SK-N-SH treated with all-trans-retinoic acid at 6 μM for 48 hours (cell line): ENCODE measurements at regions not wholly inside any gene's neighbourhood (a gene's known extent, or its start where the extent isn't known, plus 50 kb on each side); places are given as distances from the start of the nearest gene placed in this dataset.
A peak's percentile ranks its signal among the peaks of the same experiment; 100 is the strongest.

Experiments
- ATAC-seq: fragments of 200-7000 bp; cut with Tn5 transposase; 3 replicates; pipeline ENCODE4 v1.9.1; 2020; ENCODE audit warnings: mild to moderate bottlenecking, moderate library complexity
- ARNTL ChIP-seq: fragments of 450-650 bp; formaldehyde crosslinking; IDR thresholded peaks from 2 replicates; pipeline ENCODE4 v1.5.0; 2020; ENCODE audit warnings: low read depth, mild to moderate bottlenecking, moderate library complexity, borderline replicate concordance
- BACH2 ChIP-seq: fragments of 250-450 bp; sonication (Bioruptor Pico); IDR thresholded peaks from 2 replicates; pipeline ENCODE4 v1.9.0; 2021; ENCODE audit warnings: mild to moderate bottlenecking, borderline replicate concordance
- CREB5 ChIP-seq: fragments of 250-450 bp; sonication (Bioruptor Pico); IDR thresholded peaks from 2 replicates; pipeline ENCODE4 v1.5.1; 2020; ENCODE audit warnings: low read depth, mild to moderate bottlenecking, moderate library complexity
- CSDC2 ChIP-seq: fragments of 250-450 bp; sonication (Bioruptor Pico); IDR thresholded peaks from 2 replicates; pipeline ENCODE4 v1.5.0; 2020; ENCODE audit warnings: mild to moderate bottlenecking, moderate library complexity
- CSRNP3 ChIP-seq: fragments of 250-450 bp; sonication (Bioruptor Pico); IDR thresholded peaks from 2 replicates; pipeline ENCODE4 v1.5.1; 2021; ENCODE audit warnings: mild to moderate bottlenecking, moderate library complexity
- ESRRG ChIP-seq: fragments of 250-450 bp; sonication (Bioruptor Pico); IDR thresholded peaks from 2 replicates; pipeline ENCODE4 v1.6.1; 2021; ENCODE audit warnings: mild to moderate bottlenecking
- GLIS3 ChIP-seq: fragments of 250-450 bp; sonication (Bioruptor Pico); IDR thresholded peaks from 2 replicates; pipeline ENCODE4 v1.5.0; 2020; ENCODE audit warnings: mild to moderate bottlenecking, moderate library complexity
- ISL1 ChIP-seq: fragments of 250-450 bp; sonication (Bioruptor Pico); IDR thresholded peaks from 2 replicates; pipeline ENCODE4 v2.1.2; 2022; ENCODE audit warnings: mild to moderate bottlenecking, moderate library complexity
- OSR1 ChIP-seq: fragments of 250-450 bp; sonication (Bioruptor Pico); IDR thresholded peaks from 2 replicates; pipeline ENCODE4 v1.8.0; 2022; ENCODE audit warnings: moderate library complexity, mild to moderate bottlenecking, inconsistent platforms
- PATZ1 ChIP-seq: fragments of 250-450 bp; sonication (Bioruptor Pico); IDR thresholded peaks from 2 replicates; pipeline ENCODE4 v1.8.0; 2020; ENCODE audit warnings: mild to moderate bottlenecking, moderate library complexity, borderline replicate concordance
- POU6F1 ChIP-seq: fragments of 250-450 bp; sonication (Bioruptor Pico); IDR thresholded peaks from 2 replicates; pipeline ENCODE4 v1.8.0; 2021; ENCODE audit warnings: low read depth, mild to moderate bottlenecking, moderate library complexity, borderline replicate concordance
- PPARA ChIP-seq: fragments of 250-450 bp; sonication (Bioruptor Pico); IDR thresholded peaks from 2 replicates; pipeline ENCODE4 v1.5.0; 2020; ENCODE audit warnings: mild to moderate bottlenecking, borderline replicate concordance
- RARB ChIP-seq: fragments of 250-450 bp; sonication (Bioruptor Pico); IDR thresholded peaks from 2 replicates; pipeline ENCODE4 v1.8.0; 2021; ENCODE audit warnings: mild to moderate bottlenecking, moderate library complexity
- SNAI2 ChIP-seq: fragments of 250-450 bp; sonication (Bioruptor Pico); IDR thresholded peaks from 2 replicates; pipeline ENCODE4 v1.5.0; 2020; ENCODE audit warnings: mild to moderate bottlenecking, moderate library complexity
- TCF4 ChIP-seq: fragments of 250-450 bp; sonication (Bioruptor Pico); IDR thresholded peaks from 2 replicates; pipeline ENCODE4 v1.8.0; 2021; ENCODE audit warnings: mild to moderate bottlenecking, moderate library complexity, borderline replicate concordance
- TSHZ2 ChIP-seq: fragments of 250-450 bp; sonication (Bioruptor Pico); IDR thresholded peaks from 2 replicates; pipeline ENCODE4 v1.5.0; 2020; ENCODE audit warnings: mild to moderate bottlenecking, moderate library complexity
- ZC3H10 ChIP-seq: fragments of 250-450 bp; sonication (Bioruptor Pico); IDR thresholded peaks from 2 replicates; pipeline ENCODE4 v1.5.1; 2021; ENCODE audit warnings: mild to moderate bottlenecking, moderate library complexity
- ZFP3 ChIP-seq: fragments of 250-450 bp; sonication (Bioruptor Pico); IDR thresholded peaks from 2 replicates; pipeline ENCODE4 v1.5.0; 2020; ENCODE audit warnings: mild to moderate bottlenecking, moderate library complexity
- ZFP30 ChIP-seq: fragments of 450-650 bp; formaldehyde crosslinking; IDR thresholded peaks from 2 replicates; pipeline ENCODE4 v1.5.0; 2022; ENCODE audit warnings: mild to moderate bottlenecking, moderate library complexity
- ZNF70 ChIP-seq: fragments of 450-650 bp; formaldehyde crosslinking; IDR thresholded peaks from 2 replicates; pipeline ENCODE4 v1.5.0; 2020; ENCODE audit warnings: mild to moderate bottlenecking, moderate library complexity
- ZNF8 ChIP-seq: fragments of 450-650 bp; formaldehyde crosslinking; IDR thresholded peaks from 2 replicates; pipeline ENCODE4 v1.5.0; 2020; ENCODE audit warnings: mild to moderate bottlenecking, moderate library complexity

- TF ChIP-seq OSR1 (CRISPR knock-in tag) (no peak), PATZ1 (no peak), ZC3H10 (CRISPR knock-in tag) (no peak), ZFP3 (CRISPR knock-in tag) (no peak), RARB (CRISPR knock-in tag) (no peak), POU6F1 (CRISPR knock-in tag) (no peak)
- no peak; the same call in 2 of the 3 replicates for ATAC-seq
Observed at GRCh38 chr6:9140951-9141460, 705.7 kb upstream of the SLC35B3 start.

GRCh38 chr6:9140172-9140571 lies 704.8 kb upstream of the SLC35B3 start:
- ATAC-seq: peak; percentile 48
- TF ChIP-seq PPARA (no peak), ZNF8 (CRISPR knock-in tag) (no peak), ZFP30 (CRISPR knock-in tag) (no peak), GLIS3 (CRISPR knock-in tag) (no peak), BACH2 (CRISPR knock-in tag) (no peak), OSR1 (CRISPR knock-in tag) (no peak), SNAI2 (no peak)
- TF ChIP-seq, all 23 proteins: peak for 0

GRCh38 chr6:9139746-9140145 lies 704.4 kb upstream of the SLC35B3 start:
- TF ChIP-seq CSDC2 (CRISPR knock-in tag) (no peak), ISL1 (CRISPR knock-in tag) (no peak), SNAI2 (no peak), TCF4 (no peak), ZC3H10 (CRISPR knock-in tag) (no peak), ZFP30 (CRISPR knock-in tag) (no peak), BACH2 (CRISPR knock-in tag) (no peak), CSRNP3 (CRISPR knock-in tag) (no peak), ARNTL (CRISPR knock-in tag) (no peak), ZFP3 (CRISPR knock-in tag) (no peak), POU6F1 (CRISPR knock-in tag) (no peak), PPARA (no peak), ZNF70 (CRISPR knock-in tag) (no peak), GLIS3 (CRISPR knock-in tag) (no peak), RARB (CRISPR knock-in tag) (no peak), CREB5 (CRISPR knock-in tag) (no peak), ESRRG (CRISPR knock-in tag) (no peak)
- ATAC-seq: peak; percentile 26; the same call in 2 of the 3 replicates

GRCh38 chr6:9138936-9139335 lies 703.6 kb upstream of the SLC35B3 start:
- no peak for TF ChIP-seq PPARA
- TF ChIP-seq ZNF70 (CRISPR knock-in tag): no peak
- no peak for TF ChIP-seq TSHZ2
- no peak for TF ChIP-seq OSR1 (CRISPR knock-in tag)
- no peak for ATAC-seq
